ENCODE measurements at regions not wholly inside any gene's neighbourhood (a gene's known extent, or its start where the extent isn't known, plus 50 kb on each side); places are given as distances from the start of the nearest gene placed in this dataset.

GRCh38 chr16:86874141-86874540 is 295.8 kb downstream of the FOXL1 start:
- DNase-seq (ENCODE audit: insufficient read length, low spot score) (no peak), FAIRE-seq (no peak)
- peak; percentile 22 for TF ChIP-seq CTCF (IDR thresholded peaks at IDR 0.05; ENCODE audit: insufficient read depth, missing control alignments)

GRCh38 chr16:86876499-86876898 is 298.1 kb downstream of the FOXL1 start:
- no peak for TF ChIP-seq CTCF (IDR thresholded peaks at IDR 0.05; ENCODE audit: insufficient read depth, missing control alignments)
- no peak for DNase-seq (ENCODE audit: insufficient read length, low spot score)
- FAIRE-seq = no peak

GRCh38 chr16:86877108-86877507 is 298.8 kb downstream of the FOXL1 start:
- TF ChIP-seq CTCF (IDR thresholded peaks at IDR 0.05; ENCODE audit: insufficient read depth, missing control alignments) = no peak
- FAIRE-seq (no peak), DNase-seq (ENCODE audit: insufficient read length, low spot score) (no peak)

- no peak for FAIRE-seq
Observed at GRCh38 chr16:86877835-86878234, 299.5 kb downstream of the FOXL1 start.

GRCh38 chr16:86878236-86879080 is 300.1 kb downstream of the FOXL1 start:
- TF ChIP-seq CTCF (IDR thresholded peaks at IDR 0.05; ENCODE audit: insufficient read depth, missing control alignments) = no peak
- FAIRE-seq = no peak
- no peak for DNase-seq (ENCODE audit: insufficient read length, low spot score)

More at GRCh38 chr16:86877835-86878234, 299.5 kb downstream of the FOXL1 start:
- DNase-seq (ENCODE audit: insufficient read length, low spot score) = no peak
- no peak for TF ChIP-seq CTCF (IDR thresholded peaks at IDR 0.05; ENCODE audit: insufficient read depth, missing control alignments)

- DNase-seq (ENCODE audit: insufficient read length, low spot score) = no peak
- no peak for FAIRE-seq
- TF ChIP-seq CTCF (IDR thresholded peaks at IDR 0.05; ENCODE audit: insufficient read depth, missing control alignments) = no peak
Observed at GRCh38 chr16:86879268-86879667, 300.9 kb downstream of the FOXL1 start.

All from D721Med (cell line).